ENCODE measurements at regions not wholly inside any gene's neighbourhood (a gene's known extent, or its start where the extent isn't known, plus 50 kb on each side); places are given as distances from the start of the nearest gene placed in this dataset.
"Not testable (repeated sequence)": the region's sequence is repeated elsewhere in the genome, so short reads cannot be mapped to it uniquely, and the experiment has no call there.

DNA sequence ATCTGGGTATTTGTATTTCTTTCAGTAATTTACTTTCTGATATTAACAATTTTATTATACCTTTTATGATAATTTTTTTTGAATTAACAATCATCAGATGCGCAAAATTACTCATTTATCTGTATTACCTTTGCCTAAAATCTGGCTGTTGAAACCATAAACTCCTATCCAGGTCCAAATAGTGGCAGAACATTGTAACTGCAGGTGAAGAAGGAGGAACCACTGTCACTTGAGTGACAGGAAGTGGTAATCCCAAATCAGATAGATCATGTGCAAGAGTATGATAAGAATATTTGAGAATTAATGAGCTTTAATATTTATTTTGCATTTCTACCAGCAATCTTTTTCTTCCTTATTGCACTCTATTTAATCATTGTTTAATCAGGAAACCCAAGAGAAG is 139.3 kb upstream of the TLE4 start:
- Histone ChIP-seq H3K4me3 (no peak overlapping the region), H3K36me3 (no peaks in the 10 kb centered on the region), H3K4me1 (no peaks in the 10 kb centered on the region), H3K27me3 (no peaks in the 10 kb centered on the region), H3K27ac (no peak overlapping the region), H3K9me3 (no peaks in the 10 kb centered on the region)
- ATAC-seq (no peak), DNase-seq (no peak)
- TF ChIP-seq, protein P1, sequence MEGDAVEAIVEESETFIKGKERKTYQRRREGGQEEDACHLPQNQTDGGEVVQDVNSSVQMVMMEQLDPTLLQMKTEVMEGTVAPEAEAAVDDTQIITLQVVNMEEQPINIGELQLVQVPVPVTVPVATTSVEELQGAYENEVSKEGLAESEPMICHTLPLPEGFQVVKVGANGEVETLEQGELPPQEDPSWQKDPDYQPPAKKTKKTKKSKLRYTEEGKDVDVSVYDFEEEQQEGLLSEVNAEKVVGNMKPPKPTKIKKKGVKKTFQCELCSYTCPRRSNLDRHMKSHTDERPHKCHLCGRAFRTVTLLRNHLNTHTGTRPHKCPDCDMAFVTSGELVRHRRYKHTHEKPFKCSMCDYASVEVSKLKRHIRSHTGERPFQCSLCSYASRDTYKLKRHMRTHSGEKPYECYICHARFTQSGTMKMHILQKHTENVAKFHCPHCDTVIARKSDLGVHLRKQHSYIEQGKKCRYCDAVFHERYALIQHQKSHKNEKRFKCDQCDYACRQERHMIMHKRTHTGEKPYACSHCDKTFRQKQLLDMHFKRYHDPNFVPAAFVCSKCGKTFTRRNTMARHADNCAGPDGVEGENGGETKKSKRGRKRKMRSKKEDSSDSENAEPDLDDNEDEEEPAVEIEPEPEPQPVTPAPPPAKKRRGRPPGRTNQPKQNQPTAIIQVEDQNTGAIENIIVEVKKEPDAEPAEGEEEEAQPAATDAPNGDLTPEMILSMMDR (IDR thresholded peaks at IDR 0.05): no peak
- intact Hi-C loops (cut with DNase I): no loop called here

DNA sequence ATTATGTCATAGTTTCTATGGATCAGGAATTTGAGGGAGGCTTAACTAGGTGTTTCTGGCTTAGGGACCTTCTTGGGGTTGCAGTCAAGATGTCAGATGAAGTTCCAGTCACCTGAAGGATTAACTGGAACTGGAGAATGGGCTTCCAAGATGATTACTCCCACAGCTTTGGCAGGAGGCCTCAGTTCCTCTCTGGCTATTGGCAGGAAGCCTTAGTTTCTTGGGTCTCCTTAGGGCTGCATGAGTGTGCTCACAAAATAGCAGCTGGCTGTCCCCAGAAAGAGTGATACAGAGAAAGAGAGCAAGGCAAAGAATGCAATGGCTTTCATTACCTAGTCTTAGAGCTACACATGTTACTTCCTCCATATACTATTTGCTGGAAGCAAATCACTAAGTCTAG is 138.1 kb upstream of the TLE4 start:
- ATAC-seq (no peak), DNase-seq (peak in 1 of 4 donors; percentile 13)
- Histone ChIP-seq H3K4me1 (no peaks in the 10 kb centered on the region), H3K27me3 (no peaks in the 10 kb centered on the region), H3K27ac (no peak overlapping the region), H3K36me3 (no peaks in the 10 kb centered on the region), H3K9me3 (no peaks in the 10 kb centered on the region), H3K4me3 (no peak overlapping the region)
- TF ChIP-seq, protein P1 (IDR thresholded peaks at IDR 0.05): no peak
- intact Hi-C loops (cut with DNase I): no loop called here

DNA sequence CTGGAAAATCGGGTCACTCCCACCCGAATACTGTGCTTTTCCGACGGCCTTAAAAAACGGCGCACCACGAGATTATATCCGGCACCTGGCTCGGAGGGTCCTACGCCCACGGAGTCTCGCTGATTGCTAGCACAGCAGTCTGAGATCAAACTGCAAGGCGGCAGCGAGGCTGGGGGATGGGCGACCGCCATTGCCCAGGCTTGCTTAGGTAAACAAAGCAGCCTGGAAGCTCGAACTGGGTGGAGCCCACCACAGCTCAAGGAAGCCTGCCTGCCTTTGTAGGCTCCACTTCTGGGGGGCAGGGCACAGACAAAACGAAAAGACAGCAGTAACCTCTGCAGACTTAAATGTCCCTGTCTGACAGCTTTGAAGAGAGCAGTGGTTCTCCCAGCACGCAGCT is 132.5 kb upstream of the TLE4 start:
- H3K4me3 ChIP-seq: not testable (repeated sequence)

DNA sequence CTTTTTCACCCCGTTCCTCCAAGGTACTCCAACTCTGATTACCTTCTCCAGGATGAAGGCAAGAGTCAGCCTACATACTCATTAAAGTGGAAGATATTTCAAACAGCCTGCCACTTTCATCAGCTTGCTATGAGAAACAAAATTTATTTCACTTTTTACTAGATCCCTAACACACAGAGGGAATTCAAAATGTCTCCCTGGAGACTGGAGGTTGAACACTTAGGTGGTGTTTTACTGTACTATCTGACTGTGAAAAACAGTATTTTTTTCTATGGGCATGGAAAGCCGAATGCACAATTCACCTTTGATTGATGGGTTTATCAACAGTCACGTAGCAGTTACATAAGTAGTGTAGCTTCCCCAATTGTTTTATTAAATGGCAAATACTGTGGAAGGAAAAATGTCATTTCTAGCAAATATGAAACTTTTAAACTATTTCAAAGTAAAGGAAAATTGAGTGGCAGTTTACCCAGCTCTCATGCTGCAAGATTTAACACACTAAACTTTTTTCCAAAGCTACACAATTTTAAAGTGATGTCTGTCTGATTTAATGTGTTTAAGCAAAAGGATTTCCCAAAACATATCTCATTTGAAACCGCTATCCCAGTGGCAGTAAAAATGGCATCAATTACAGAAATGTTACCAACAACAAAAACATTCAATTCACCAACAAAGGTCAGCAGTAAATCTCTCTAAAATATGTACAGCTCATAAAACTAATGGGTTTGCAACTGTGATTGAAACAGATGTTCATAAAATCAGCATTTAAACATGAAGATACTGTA is 125.0 kb upstream of the TLE4 start:
- Histone ChIP-seq H3K9me3 (peaks cover 0 to 6% of the 10 kb centered on the region in 2 donors), H3K4me3 (no peak overlapping the region), H3K4me1 (no peaks in the 10 kb centered on the region), H3K27ac (no peak overlapping the region), H3K36me3 (no peaks in the 10 kb centered on the region), H3K27me3 (no peaks in the 10 kb centered on the region)
- ATAC-seq (no peak), DNase-seq (no peak)
- TF ChIP-seq, protein P1 (IDR thresholded peaks at IDR 0.05): no peak
- intact Hi-C loops (cut with DNase I): no loop called here

More for the DNA sequence above, 132.5 kb upstream of the TLE4 start:
- DNase-seq: peak in 1 of 4 donors; percentile 51
- ATAC-seq; H3K9me3 ChIP-seq; H3K4me1 ChIP-seq; H3K36me3 ChIP-seq; H3K27ac ChIP-seq; intact Hi-C loops (cut with DNase I); H3K27me3 ChIP-seq: not testable (repeated sequence)

DNA sequence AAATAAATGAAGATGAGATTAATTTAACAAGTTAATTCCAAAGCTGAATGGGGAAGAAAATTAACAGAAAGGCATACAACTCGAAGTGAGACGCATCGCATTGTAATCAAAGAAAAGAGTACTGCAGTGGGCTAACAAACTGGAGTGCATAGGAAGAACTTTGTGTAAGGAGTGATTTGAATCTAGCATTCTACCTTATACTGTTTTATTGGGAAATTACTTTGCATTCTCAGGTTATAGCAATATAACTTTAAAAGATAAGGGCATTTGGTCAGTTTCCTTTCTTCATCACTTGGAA is 124.5 kb upstream of the TLE4 start:
- no peak overlapping the region for H3K27ac ChIP-seq

More for the DNA sequence above, 124.5 kb upstream of the TLE4 start:
- Histone ChIP-seq H3K27me3 (no peaks in the 10 kb centered on the region), H3K4me1 (no peaks in the 10 kb centered on the region), H3K9me3 (peaks cover 0 to 9% of the 10 kb centered on the region in 2 donors), H3K4me3 (no peak overlapping the region), H3K36me3 (no peaks in the 10 kb centered on the region)
- DNase-seq: no peak
- TF ChIP-seq, protein P1 (IDR thresholded peaks at IDR 0.05): no peak
- no peak for ATAC-seq
- intact Hi-C loops (cut with DNase I): no loop called here

Measured in left lung (tissue), 4 donors.